HUDEP-2 (cell line): ENCODE measurements at regions not wholly inside any gene's neighbourhood (a gene's known extent, or its start where the extent isn't known, plus 50 kb on each side); places are given as distances from the start of the nearest gene placed in this dataset.

Source experiments
- DNase-seq, 76 experiments: peaks; one replicate each; lab custom pipeline; 2025; ENCODE audit not compliant: unreplicated experiment in 76 of 76; lab: John Stamatoyannopoulos, UW

DNA sequence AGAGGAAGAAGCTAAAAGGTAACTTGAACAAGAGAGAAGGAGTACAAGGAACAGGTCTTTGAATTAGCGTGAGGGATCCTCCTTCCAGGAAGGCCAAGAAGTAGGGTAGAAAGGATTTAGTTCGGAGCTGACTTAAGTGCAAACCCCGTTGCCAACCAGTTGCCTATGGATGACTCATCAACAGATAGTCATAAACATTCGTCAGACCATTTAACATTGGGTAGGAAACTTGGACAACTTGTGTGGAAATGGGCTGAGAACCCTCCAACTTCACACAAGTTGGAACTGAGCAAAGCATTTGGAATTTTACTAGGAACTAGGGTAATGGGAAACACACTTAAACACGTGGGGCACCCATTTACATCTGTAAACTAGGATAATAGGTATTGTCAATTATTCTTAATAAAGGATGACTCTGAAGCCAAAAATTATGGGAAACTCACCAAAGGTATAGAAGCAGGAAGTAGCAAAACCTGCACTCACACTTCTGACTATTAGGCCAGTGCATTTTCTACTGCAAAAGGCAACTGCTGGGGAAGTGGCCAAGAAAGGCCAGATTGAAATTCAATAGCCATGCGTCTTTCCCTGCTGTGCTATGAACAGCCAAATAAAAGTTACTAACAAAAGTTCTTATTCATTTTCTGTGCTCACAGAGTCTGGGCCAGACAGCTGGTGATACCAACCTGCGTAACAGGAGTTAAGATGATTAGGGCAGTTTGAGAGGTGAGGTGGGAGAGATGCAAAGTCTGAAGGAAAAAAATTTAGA is 174.5 kb upstream of the TMC3 start:
- DNase-seq: no peak

DNA sequence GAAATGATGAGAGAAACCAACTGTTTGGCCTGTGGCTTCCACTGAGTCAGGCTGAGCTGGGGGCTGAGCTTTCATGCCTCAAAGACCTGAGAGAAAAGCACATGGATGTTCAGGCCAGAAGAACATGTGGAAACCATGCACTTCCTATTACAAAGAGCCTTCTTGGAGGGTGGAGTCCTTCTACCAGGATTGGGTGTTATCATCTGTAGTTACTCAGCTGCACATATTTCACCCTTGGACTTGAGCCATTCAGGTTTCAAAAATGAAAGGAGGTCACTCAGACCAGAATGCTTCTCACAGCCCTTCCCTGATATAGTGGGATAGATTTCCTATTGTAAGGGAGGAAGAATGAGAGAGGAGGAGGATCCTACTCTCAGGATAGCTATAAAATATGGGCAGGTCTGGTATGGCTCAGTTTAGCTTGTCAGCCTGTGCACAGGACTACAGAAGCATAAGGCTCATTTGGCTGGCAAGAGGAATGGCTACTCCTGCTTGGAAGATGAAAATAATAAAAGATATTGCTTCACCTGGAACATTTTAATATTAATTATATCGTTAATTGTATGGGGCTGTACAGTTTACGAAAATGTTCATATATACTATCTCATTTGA is 173.6 kb upstream of the TMC3 start:
- no peak for DNase-seq

DNA sequence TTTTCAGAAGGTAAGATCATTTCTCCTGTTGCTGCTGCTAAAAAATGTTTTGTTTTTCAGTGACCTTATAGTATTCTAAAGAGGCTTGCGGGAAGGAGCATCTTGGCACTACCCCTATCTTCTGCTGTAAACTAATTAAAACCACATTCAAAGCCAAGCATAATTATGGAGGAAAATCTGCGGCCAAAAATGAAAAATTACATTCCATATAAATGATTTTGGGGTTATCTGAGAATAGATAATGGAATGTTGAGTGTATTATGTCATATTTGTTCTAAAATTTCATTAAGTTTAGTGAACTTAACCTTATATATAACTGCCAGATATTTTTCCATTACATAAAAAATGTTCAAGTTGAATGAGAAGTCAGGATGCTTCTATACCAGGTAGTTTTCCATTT is 170.4 kb upstream of the TMC3 start:
- DNase-seq: no peak

DNA sequence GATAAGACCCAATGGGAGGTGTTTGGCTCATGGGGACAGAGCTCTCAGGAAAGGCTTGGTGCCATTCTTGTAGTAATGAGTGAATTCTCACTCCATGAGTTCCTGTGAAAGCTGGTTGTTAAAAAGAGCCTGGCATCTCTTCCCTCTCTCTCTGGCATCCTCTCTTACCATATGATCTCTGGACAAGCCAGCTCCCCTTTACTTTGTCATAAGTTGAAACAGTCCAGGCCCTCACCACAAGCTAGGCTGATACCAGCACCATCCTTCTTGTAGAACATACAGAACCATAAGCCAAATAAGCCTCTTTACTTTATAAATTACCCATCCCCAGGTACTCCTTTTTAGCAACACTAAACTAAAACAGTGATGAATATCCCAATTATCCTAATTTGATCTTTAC is 166.9 kb upstream of the TMC3 start:
- no peak for DNase-seq

DNA sequence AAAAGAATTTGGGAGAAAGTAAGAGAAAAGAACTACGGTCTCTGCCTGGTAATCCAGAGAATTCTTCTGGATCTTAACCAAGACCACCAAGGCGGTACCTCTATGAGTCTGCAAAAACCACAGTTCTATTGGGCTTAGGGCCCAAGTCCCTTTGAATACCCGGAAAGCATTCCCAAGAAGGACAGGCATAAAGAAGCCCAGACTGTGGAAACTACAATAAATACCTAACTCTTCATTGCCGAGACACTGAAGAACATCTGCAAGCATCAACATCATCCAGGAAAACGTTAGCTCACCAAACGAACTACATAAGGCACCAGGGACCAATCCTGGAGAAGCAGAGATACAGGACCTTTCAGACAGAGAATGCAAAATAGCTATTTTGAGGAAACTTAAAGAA is 162.3 kb upstream of the TMC3 start:
- no peak for DNase-seq

DNA sequence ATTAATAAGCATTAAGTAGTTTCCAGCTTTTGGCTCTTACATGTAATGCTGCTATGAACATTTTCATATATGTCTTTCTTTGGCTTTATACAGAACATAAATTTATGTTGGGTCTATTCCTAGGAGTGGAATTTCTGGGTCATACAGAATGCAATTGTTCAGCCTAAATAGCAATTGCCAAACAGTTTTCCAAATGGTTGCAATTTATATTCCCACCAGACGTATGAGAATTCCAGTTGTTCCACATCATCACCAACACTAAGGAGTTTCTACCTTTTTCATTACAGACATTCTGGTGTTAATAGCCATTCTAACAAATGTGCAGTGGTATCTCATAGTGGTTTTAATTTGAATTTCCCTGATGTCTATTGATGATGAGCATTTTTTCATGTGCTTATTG is 160.1 kb upstream of the TMC3 start:
- no peak for DNase-seq

DNA sequence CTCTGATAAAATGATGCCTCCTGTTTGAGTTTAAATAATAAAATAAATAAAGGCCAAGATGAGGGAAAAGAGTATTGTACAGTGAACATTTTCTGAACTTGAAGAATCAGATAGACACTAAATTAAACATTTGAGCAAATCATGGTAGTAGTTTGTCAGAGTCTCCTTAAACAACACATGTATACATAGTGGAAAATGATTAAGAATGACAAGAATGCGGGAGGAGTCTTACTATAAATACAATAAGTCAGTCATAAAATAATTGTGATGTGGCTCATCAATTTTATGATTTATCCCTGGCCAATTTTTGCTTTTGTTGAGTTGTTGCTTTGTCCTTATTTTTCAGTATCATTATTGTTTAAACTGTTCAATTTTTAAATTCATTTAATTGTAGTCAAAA is 158.0 kb upstream of the TMC3 start:
- DNase-seq: no peak

DNA sequence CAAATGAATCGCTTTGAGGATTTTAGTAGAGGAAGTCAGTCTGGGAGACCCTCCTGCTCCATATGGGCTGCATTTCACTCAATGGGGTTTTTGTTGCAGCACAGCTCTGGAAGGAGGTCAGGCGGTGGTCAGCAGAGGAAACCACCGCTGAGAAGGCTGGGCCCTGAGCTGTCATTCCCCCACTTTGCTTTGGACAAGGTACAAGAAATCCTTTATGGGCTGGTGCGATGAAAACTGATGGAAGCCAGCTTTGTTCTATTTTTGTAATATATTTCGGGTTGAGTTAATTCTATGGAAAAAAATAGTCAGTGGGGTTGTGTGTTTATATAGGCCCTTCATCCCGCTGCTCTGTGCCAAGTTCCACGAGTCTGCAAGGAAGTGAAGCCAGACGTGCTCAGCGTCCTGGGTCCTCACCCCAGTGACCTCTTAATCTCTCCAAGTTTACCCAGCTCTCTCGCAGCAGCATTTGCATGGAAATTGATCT is 157.1 kb upstream of the TMC3 start:
- DNase-seq: no peak

DNA sequence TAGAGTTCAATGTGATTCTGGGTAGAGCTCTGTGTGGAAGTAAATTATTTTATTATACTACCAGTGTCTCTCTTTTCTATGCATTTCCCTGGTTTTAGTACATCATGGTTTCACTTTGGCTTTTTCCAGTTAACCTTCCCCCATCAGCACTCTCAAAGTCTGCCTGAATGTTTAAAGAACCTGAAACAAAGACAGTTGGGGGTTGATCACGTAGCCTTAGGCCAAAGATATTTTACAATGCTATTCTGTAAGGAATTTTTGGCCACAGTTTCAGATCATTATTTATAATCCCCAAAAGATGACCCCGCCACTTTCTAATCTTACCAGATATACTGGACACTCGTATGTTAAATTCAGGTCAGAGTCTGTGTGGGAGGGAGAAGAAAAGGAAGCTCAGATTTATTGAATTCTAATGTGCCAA is 156.3 kb upstream of the TMC3 start:
- no peak for DNase-seq

DNA sequence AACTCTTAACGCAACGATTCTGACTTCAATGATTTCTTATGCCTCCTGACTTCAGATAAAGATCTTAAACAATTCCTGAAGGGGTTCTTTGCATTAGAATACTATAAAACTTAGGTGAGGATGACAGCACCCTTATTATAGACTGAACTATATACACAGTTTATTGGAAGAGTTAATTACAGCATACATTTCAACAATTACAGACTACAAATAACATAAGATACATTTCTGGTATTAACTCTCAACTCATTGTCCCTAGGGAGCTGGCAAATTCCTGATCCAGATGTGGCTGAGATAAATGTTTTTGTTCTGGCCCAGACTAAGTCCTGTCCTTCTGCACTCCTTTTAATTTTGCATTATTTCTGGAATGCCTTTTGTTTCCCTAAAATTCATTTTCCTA is 155.5 kb upstream of the TMC3 start:
- no peak for DNase-seq

DNA sequence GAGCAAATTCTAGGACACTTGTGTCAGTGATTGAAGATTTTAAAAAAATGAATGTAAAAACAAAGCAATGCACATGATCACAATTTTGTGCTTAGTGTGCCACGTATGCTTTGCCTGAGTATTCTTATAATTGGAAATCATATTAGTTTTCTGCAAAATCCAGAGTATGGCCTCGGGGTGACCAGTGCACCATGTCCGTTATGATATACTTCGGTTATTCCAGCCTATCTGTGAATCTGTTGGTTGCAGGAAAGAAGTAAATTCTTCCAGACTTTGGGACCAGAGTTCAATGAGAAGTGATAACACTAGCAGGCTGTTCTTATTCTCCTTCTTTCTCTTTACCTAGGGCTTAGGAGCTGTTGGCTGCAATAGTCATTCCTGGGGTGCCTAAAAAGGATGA is 152.0 kb upstream of the TMC3 start:
- DNase-seq: no peak

DNA sequence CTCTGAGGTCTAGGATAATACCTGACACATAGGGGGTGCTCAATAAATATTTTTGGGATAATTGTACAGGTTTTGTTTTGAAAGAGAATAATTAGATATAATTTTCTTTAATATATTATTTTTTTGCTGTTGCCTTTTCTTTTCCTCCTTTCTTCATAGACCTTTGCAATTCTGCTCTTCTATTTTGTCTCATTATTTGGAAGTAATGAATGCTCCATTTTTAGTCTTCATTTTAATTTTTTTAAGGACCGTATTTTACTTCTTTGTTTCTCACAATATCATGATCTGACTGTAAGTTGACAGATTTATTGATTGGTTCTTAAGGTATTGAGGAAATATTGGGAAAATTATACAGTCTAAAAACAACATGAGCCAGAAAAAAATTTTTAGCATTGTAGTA is 150.5 kb upstream of the TMC3 start:
- no peak for DNase-seq

DNA sequence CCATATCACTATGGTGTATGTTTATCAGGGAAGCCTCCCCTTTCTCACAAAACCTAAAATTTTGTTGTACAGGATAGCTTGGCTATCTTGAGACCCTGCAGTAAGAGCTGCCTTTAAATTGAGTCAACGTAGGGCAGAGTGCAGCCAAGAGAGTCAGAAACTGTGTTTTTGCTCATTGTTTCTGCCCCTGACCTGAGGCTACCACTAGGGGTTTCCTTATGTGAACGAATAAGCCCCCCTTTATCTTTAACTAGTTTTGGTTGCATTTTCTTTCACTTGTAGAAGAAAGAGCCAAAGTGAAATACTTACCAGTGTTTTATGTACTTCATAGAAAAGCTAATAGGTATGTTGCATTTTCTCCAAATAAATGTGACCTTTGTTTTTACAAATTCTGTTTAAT is 149.9 kb upstream of the TMC3 start:
- DNase-seq: no peak

DNA sequence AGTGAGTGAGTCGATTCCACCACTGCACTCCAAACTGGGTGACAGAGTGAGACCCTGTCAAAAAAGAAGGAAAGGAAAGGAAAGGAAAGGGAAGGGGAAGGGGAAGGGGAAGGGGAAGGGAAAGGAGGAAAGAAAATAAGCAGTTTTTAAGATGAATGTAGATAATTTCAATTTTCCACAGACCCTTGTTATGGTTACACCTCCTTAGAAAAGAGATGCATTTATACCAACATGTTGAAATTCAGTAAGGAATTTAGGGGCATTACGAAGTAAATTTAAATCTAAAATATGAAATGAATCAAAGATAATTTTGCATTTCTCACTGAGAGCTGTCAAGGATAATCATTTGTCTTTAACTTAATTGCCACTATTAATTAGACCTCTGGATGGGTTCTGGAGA is 146.5 kb upstream of the TMC3 start:
- DNase-seq: no peak

DNA sequence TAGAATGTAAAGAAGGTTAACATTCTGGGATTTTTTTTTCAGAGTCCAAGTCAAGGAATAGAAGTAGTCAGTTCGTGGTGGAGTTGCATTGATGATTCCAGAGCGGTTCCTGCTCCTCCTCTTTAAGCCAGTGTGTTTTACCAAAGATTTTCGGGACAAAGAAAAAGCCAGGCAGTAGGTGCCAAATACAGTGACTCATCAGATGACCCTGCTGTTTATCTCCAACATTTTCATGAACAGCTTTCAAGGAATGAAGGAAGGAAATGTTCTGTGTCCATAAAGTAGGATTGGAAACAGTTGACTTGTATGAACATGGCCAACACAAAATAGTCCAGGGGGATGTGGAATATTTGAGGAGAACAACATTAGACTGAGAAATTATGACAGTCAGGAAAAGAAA is 142.4 kb upstream of the TMC3 start:
- DNase-seq: no peak

DNA sequence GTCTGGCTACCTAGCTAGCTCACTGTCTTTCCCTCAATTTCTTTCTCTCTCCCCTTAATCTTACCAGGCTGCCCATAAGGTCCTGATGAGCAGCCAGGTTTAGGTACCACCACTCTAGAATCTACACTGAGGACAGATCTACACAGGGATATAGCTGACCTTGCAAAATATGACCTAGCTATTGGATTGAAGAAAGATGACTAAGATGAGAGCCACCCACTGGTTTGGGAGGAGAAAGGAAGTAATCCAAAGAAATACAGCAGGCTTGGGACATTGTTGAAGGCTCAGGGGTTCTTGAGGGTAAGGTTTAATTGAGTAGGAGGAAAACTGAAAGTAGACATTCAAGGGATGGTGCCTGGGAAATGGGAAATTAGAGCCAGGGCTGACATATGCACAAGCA is 142.0 kb upstream of the TMC3 start:
- no peak for DNase-seq

DNA sequence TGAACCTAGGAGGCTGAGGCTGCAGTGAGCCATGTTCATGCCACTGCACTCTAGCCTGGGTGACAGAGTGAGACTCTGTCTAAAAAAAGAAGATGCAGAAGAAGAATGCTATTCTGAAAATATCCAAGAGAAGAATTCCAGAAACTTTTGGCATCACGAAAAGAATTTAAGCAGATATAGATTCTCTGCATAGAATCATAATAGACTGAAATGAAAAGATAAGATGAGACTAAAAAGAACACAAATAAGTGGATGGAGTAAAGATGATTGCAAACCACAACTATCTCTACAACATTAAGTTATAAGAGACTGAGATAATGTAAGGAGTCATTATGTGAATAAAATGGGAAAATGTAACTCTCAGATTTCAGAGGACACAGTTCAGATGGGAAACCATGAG is 140.7 kb upstream of the TMC3 start:
- no peak for DNase-seq

DNA sequence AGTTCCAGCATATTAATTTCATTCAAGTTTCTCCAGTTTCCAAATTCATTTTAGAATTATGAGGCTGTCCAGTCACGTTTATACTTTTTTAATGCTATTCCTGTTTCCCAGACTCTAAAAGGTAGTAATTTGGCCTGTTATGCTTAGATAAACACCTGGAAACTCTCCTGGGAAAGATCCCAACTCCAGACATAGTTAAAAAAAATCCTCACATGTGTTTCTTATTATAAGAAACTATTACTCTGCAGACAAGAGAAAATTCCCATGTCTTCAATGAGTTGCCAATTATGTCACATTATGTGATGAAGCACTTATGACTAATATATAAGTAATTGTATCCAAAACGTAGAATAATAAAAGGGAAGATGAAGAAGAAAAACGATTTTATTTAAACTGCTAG is 137.1 kb upstream of the TMC3 start:
- no peak for DNase-seq

DNA sequence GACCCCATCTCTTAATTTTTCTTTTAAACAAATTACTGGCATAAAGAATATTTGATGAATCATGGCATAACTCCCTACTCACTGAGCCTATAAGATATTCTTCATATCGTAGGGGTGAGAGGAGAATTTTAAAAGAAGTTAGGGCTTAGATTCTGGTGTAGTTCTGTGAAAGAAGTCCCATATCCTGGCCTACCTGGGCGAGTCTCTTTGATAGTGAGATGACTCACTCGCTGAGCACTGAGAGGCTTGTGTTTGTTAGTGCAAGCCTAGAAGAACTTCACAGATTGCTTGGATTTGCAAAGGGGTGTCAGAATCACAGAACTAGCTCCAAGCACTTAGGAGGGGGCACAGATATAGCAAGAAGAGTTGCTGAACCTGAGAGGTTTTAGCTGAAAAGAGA is 133.8 kb upstream of the TMC3 start:
- no peak for DNase-seq

DNA sequence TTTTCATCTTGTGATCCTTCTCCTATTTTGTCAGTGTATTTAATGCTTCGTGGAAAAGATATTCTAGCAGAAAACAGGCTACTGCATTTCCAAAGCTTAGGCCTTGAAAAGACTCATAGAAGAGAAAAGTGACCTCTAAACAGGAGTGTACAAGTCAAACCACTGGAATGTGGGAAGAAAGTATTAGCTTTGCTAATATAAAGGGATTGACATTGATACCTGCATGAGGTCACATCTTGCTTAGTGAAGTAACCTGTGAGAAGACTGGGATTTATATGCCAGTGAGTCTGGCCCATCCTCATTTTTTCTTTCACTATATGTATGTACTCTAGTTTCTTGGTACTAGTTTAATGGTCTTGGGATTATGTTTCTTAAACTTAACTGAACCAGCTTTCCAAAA is 132.9 kb upstream of the TMC3 start:
- no peak for DNase-seq

DNA sequence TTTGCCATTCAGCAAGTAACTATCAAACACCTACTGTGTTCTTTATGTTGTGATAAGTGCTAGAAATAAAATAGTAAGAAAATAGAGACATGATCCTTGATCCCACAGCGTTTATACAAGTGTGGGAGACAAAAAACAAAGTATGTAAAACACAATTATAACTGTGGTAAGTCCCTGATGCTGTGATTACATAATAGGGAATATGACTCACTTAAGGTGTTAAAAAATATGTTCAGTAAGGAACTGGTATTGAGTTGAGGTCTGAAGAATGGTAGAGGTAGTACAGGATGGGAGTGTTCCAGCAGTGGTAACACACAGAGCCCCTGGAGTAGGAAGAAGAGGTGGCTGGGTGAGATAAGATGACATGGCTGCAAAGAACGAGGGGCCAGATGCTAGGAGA is 132.1 kb upstream of the TMC3 start:
- DNase-seq: no peak

DNA sequence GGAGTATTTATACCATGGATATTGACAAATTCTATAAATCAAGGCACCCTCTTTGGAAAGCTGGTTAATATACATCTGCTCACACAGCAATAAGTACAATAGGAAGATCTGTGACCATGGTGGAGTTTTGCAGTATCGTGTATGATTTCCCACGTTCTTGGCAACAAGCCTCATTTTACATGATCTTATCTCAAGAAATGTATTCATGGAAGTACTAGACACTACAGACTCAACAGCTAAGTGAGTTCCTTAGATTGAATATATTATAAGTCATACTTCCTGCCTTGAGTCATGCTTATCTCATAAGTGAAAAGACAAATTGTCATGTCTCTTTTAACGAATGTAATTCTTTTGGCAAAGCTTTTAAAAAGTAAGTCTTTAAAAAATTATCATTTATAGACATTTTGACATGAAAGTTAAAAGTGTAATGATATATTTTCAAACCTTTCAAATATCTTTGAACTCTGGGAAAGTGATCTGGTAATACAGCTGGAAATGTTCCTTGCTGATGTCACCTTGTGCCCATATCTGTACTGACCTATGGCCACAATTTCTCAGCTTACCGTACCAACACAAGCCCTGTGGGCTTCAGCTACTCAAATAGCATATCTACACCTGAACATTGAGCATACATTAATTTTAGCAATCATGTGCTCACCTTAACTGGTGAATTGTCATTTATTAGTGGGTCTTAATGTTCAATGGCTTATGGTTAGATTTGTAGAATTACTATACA is 130.3 kb upstream of the TMC3 start:
- DNase-seq: no peak
